ENCODE measurements at regions not wholly inside any gene's neighbourhood (a gene's known extent, or its start where the extent isn't known, plus 50 kb on each side); places are given as distances from the start of the nearest gene placed in this dataset.

- no peak for DNase-seq (ENCODE audit: low read depth in 2 of 2, low spot score in 1 of 2)
Observed at GRCh38 chr2:14547830-14548229, 84.7 kb upstream of the LRATD1 start.

- no peak for DNase-seq (ENCODE audit: low read depth in 2 of 2, low spot score in 1 of 2)
Observed at GRCh38 chr2:14550658-14551057, 81.9 kb upstream of the LRATD1 start.

GRCh38 chr2:14551069-14551468, 81.4 kb upstream of the LRATD1 start:
- DNase-seq (ENCODE audit: low read depth in 2 of 2, low spot score in 1 of 2) = no peak

GRCh38 chr2:14552286-14552685, 80.2 kb upstream of the LRATD1 start:
- DNase-seq (ENCODE audit: low read depth in 2 of 2, low spot score in 1 of 2) = no peak

GRCh38 chr2:14552818-14553217, 79.7 kb upstream of the LRATD1 start:
- DNase-seq (ENCODE audit: low read depth in 2 of 2, low spot score in 1 of 2) = no peak

- DNase-seq (ENCODE audit: low read depth in 2 of 2, low spot score in 1 of 2) = no peak
Observed at GRCh38 chr2:14554849-14555545, 77.5 kb upstream of the LRATD1 start.

- no peak for DNase-seq (ENCODE audit: low read depth in 2 of 2, low spot score in 1 of 2)
Observed at GRCh38 chr2:14557111-14557510, 75.4 kb upstream of the LRATD1 start.

GRCh38 chr2:14557916-14558315, 74.6 kb upstream of the LRATD1 start:
- no peak for DNase-seq (ENCODE audit: low read depth in 2 of 2, low spot score in 1 of 2)

GRCh38 chr2:14558335-14558919, 74.1 kb upstream of the LRATD1 start:
- no peak for DNase-seq (ENCODE audit: low read depth in 2 of 2, low spot score in 1 of 2)

GRCh38 chr2:14560716-14561115, 71.8 kb upstream of the LRATD1 start:
- DNase-seq (ENCODE audit: low read depth in 2 of 2, low spot score in 1 of 2) = no peak

GRCh38 chr2:14563324-14563723, 69.2 kb upstream of the LRATD1 start:
- no peak for DNase-seq (ENCODE audit: low read depth in 2 of 2, low spot score in 1 of 2)

GRCh38 chr2:14565666-14566065, 66.9 kb upstream of the LRATD1 start:
- DNase-seq (ENCODE audit: low read depth in 2 of 2, low spot score in 1 of 2) = no peak

- DNase-seq (ENCODE audit: low read depth in 2 of 2, low spot score in 1 of 2) = no peak
Observed at GRCh38 chr2:14567561-14567960, 65.0 kb upstream of the LRATD1 start.

- DNase-seq (ENCODE audit: low read depth in 2 of 2, low spot score in 1 of 2) = no peak
Observed at GRCh38 chr2:14569294-14569693, 63.2 kb upstream of the LRATD1 start.

- DNase-seq (ENCODE audit: low read depth in 2 of 2, low spot score in 1 of 2) = no peak
Observed at GRCh38 chr2:14572633-14573032, 59.9 kb upstream of the LRATD1 start.

- DNase-seq (ENCODE audit: low read depth in 2 of 2, low spot score in 1 of 2) = no peak
Observed at GRCh38 chr2:14577843-14578242, 54.7 kb upstream of the LRATD1 start.

Data from stimulated activated CD8-positive, alpha-beta memory T cell treated with anti-CD3 and anti-CD28 coated beads, Interleukin-4, amount 100 ng/mL, for 1 hour (primary cell).